DOHH2 (cell line): ENCODE measurements at regions not wholly inside any gene's neighbourhood (a gene's known extent, or its start where the extent isn't known, plus 50 kb on each side); places are given as distances from the start of the nearest gene placed in this dataset.

Experiments used
- H3F3A ChIP-seq: fragments of 200-600 bp; sonication (generic), shearing (Covaris generic); 2 replicates; pipeline ENCODE4 v1.6.0; 2016; ENCODE audit warnings: antibody characterized with exemption, mild to moderate bottlenecking; ENCODE audit not compliant: control insufficient read depth, insufficient read depth
- H3K27ac ChIP-seq: fragments of 200-600 bp; sonication (generic); 2 replicates; pipeline ENCODE4 v1.5.1; 2014; ENCODE audit warnings: low read depth, mild to moderate bottlenecking, low read length, moderate library complexity
- H3K27me3 ChIP-seq: fragments of 200-600 bp; sonication (generic); 2 replicates; pipeline ENCODE4 v1.6.1; 2014; ENCODE audit warnings: mild to moderate bottlenecking, low read length, mixed read lengths; ENCODE audit not compliant: control insufficient read depth
- H3K36me3 ChIP-seq: fragments of 200-600 bp; sonication (generic); 2 replicates; pipeline ENCODE4 v1.6.1; 2014; ENCODE audit warnings: mild to moderate bottlenecking, low read length, moderate library complexity, mixed read lengths; ENCODE audit not compliant: control insufficient read depth
- H3K4me1 ChIP-seq: fragments of 200-600 bp; sonication (generic); 2 replicates; pipeline ENCODE4 v1.6.1; 2014; ENCODE audit warnings: mild to moderate bottlenecking, low read length, mixed read lengths; ENCODE audit not compliant: control insufficient read depth
- H3K4me2 ChIP-seq: fragments of 200-600 bp; sonication (generic); 2 replicates; pipeline ENCODE4 v1.6.0; 2014; ENCODE audit warnings: mild to moderate bottlenecking, low read length, moderate library complexity
- H3K4me3 ChIP-seq: fragments of 200-600 bp; sonication (generic); 2 replicates; pipeline ENCODE4 v1.5.1; 2014; ENCODE audit warnings: mild to moderate bottlenecking, low read length, mixed read lengths
- H3K79me2 ChIP-seq: fragments of 200-600 bp; sonication (generic); 2 replicates; pipeline ENCODE4 v1.6.1; 2014; ENCODE audit warnings: mild to moderate bottlenecking, low read length, mixed read lengths; ENCODE audit not compliant: control insufficient read depth
- H3K9me2 ChIP-seq: fragments of 200-600 bp; sonication (generic); replicated peaks from 2 replicates; pipeline ENCODE4 v1.6.1; 2014; ENCODE audit warnings: mild to moderate bottlenecking, low read length, mixed read lengths; ENCODE audit not compliant: control insufficient read depth
- H3K9me3 ChIP-seq: fragments of 200-600 bp; sonication (generic); 2 replicates; pipeline ENCODE4 v1.6.1; 2014; ENCODE audit warnings: antibody characterized with exemption, low read length, mixed read lengths; ENCODE audit not compliant: control insufficient read depth, insufficient read depth
- H4K20me1 ChIP-seq: fragments of 200-600 bp; sonication (generic); 2 replicates; pipeline ENCODE4 v1.6.0; 2014; ENCODE audit warnings: low read depth, mild to moderate bottlenecking, antibody characterized with exemption, low read length, moderate library complexity; ENCODE audit not compliant: control insufficient read depth, insufficient read depth
- CTCF ChIP-seq: fragments of 200-600 bp; sonication (generic); IDR thresholded peaks from one replicate; pipeline ENCODE4 v1.5.1; 2014; ENCODE audit warnings: antibody characterized with exemption, mild to moderate bottlenecking, low read depth, low read length; ENCODE audit not compliant: poor library complexity, severe bottlenecking
- EZH2phosphoT487 ChIP-seq: fragments of 200-600 bp; sonication (generic); IDR thresholded peaks from 2 replicates; pipeline ENCODE4 v1.6.1; 2017; ENCODE audit warnings: borderline replicate concordance, mild to moderate bottlenecking, antibody characterized with exemption, low read length, moderate library complexity, mixed read lengths

DNA sequence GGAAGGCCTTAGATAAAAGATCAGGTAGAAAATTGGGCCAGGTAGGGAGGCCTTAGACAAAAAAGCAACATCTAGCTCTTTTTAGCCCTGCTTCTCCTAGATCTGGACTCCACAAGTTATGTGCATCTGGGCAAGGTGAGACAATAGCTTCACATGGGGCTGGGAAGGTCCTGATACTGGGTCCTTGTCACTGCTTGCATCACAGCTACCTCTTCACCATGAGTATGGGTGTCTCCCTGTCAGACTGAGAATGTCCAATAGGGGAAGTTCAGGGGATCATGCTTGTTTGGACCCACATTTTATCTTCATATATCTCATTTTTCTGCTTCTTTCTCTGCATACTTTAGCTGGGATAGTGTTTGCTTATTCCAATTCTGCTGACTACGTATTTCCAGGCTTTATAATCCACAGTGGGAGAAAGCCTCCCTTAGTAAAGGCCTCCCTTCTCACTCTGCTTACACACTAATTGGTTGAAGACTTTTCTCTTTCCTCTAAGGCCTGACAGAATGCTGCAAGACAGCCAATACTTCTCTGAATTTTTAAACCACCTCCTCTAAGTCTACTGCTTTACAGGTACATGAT lies 189.6 kb downstream of the CYRIA start:
- no peak overlapping the region for H3K27ac ChIP-seq
- H3K36me3 ChIP-seq, result no peaks in the 10 kb centered on the region
- no peaks in the 10 kb centered on the region for H3K4me1 ChIP-seq
- no peaks in the 10 kb centered on the region for H4K20me1 ChIP-seq
- TF ChIP-seq CTCF (no peak), EZH2phosphoT487 (no peak)
- H3K9me2 ChIP-seq, result no peaks in the 10 kb centered on the region
- no peaks in the 10 kb centered on the region for H3F3A ChIP-seq
- H3K9me3 ChIP-seq, result no peaks in the 10 kb centered on the region
- H3K4me3 ChIP-seq, result no peak overlapping the region
- no peak overlapping the region for H3K4me2 ChIP-seq
- H3K79me2 ChIP-seq, result no peaks in the 10 kb centered on the region
- H3K27me3 ChIP-seq, result no peaks in the 10 kb centered on the region

GRCh38 chr2:16475586-16475985 lies 190.0 kb downstream of the CYRIA start:
- Histone ChIP-seq H3K36me3 (no peaks in the 10 kb centered on the region), H3K4me3 (no peak overlapping the region), H3K4me1 (no peaks in the 10 kb centered on the region), H3K79me2 (no peaks in the 10 kb centered on the region), H3K4me2 (no peak overlapping the region), H4K20me1 (no peaks in the 10 kb centered on the region), H3K27ac (no peak overlapping the region), H3K9me2 (no peaks in the 10 kb centered on the region), H3K27me3 (no peaks in the 10 kb centered on the region), H3K9me3 (no peaks in the 10 kb centered on the region), H3F3A (no peaks in the 10 kb centered on the region)
- TF ChIP-seq EZH2phosphoT487 (no peak), CTCF (no peak)

DNA sequence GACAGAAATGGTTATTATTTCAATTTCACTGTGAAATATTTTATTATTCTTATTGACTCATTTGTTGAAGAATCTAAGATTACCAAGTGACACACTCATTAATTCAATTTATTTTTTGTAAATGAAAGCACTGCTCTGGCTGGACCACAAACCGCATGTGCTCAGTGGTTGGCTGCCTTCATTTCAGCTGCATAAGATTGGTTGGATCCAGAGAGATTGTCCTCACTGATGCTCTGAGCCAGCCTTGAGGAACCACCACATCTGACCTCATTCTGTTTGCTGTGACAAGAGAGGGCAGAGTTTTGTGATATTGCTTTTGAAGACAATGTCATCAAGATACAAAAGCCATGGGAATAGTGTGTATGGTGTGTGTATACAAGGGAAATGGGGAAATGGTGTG lies 192.1 kb downstream of the CYRIA start:
- H3K27me3 ChIP-seq, result no peaks in the 10 kb centered on the region
- H3K27ac ChIP-seq, result no peak overlapping the region
- no peaks in the 10 kb centered on the region for H3K9me2 ChIP-seq
- no peak overlapping the region for H3K4me2 ChIP-seq
- no peaks in the 10 kb centered on the region for H4K20me1 ChIP-seq
- no peak overlapping the region for H3K4me3 ChIP-seq
- H3K4me1 ChIP-seq, result no peaks in the 10 kb centered on the region
- no peak for TF ChIP-seq EZH2phosphoT487
- TF ChIP-seq CTCF, result no peak
- no peaks in the 10 kb centered on the region for H3K79me2 ChIP-seq
- no peaks in the 10 kb centered on the region for H3K36me3 ChIP-seq
- no peaks in the 10 kb centered on the region for H3K9me3 ChIP-seq
- H3F3A ChIP-seq, result no peaks in the 10 kb centered on the region
